ENCODE measurements at regions not wholly inside any gene's neighbourhood (a gene's known extent, or its start where the extent isn't known, plus 50 kb on each side); places are given as distances from the start of the nearest gene placed in this dataset.

- no peak for DNase-seq
Measured at GRCh38 chr1:115203287-115203686, 114.0 kb upstream of the TSPAN2 start.

GRCh38 chr1:115201598-115201997 lies 112.3 kb upstream of the TSPAN2 start:
- DNase-seq = no peak

DNA sequence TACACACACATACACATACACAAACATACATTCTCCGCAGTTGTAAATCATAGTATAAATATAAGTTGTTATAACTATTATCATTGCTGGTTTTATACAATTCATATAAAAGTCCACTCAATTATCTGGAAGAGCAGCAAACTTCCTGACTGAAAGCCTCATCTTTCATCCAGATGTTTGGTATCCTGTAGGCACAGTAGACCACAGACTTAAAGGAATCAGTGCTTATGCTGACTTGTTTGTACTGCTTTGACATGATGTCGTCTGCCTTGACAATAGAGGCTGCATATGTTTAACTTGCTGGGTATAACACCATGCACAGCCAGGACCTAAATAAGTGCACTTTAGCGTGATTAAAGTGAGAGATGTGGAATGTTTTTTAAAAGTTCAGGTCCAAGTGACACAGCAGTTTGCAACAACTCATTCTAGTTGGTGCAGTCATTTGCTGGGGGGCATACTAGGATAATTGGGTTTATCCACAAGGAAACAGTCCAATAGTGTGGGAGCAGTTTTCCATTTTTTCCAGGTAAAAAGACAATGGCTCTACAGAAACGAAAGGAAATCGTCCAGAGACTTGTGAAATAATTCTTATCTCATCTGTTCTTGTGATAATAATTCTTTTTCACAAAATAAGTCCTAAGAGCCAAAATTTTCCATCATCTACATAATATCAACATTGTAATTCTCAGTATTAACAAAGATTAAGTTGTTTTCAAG lies 110.3 kb upstream of the TSPAN2 start:
- no peak for DNase-seq

GRCh38 chr1:115198938-115199337 lies 109.6 kb upstream of the TSPAN2 start:
- DNase-seq = no peak

DNA sequence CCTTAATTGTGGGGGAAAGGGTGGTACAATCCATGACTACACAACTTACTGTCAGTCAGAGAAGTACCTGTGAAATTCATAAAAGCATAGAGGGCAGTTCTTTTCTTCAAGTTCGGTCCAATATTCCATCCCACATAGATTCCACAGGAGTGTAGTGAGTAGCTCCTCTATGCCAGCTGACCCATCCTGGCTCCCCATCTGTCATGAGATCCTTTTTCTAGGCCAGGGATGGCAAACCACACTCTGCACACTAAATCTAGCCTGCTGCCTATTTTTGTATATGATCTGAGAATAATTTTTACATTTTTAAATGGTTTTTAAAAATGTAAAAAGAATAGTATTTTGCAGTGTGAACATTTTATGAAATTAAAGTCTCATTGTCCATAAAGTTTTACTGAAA lies 107.0 kb upstream of the TSPAN2 start:
- DNase-seq = no peak

- no peak for DNase-seq
Measured at GRCh38 chr1:115194506-115194905, 105.2 kb upstream of the TSPAN2 start.

- no peak for DNase-seq
Measured at GRCh38 chr1:115193046-115193828, 103.9 kb upstream of the TSPAN2 start.

DNA sequence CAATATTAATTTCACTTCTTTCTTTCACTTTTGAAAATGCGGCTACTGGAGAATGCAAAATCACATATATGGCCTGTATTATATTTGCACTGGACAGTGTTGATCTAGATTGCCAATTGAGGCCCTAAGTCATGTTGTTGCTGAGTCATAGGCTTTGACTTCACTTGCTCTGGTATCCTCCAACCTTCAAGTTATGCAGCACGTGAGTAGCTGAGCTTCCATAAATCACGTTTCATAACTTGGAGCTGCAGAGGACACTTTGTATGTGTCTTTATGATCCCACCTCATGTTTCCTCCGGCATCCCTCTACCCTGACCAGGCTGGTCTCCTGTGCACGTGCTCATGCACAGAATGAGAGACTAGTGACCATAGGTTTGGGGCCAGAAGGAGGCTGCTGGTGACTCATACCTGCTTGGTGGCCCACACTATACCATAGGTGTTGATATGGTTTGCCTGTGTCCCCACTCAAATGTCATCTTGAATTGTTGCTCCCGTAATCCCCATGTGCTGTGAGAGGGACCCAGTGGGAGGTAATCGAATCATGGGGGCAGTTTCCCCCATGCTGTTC lies 103.0 kb upstream of the TSPAN2 start:
- no peak for DNase-seq

- DNase-seq = no peak
Measured at GRCh38 chr1:115191691-115192090, 102.4 kb upstream of the TSPAN2 start.

DNA sequence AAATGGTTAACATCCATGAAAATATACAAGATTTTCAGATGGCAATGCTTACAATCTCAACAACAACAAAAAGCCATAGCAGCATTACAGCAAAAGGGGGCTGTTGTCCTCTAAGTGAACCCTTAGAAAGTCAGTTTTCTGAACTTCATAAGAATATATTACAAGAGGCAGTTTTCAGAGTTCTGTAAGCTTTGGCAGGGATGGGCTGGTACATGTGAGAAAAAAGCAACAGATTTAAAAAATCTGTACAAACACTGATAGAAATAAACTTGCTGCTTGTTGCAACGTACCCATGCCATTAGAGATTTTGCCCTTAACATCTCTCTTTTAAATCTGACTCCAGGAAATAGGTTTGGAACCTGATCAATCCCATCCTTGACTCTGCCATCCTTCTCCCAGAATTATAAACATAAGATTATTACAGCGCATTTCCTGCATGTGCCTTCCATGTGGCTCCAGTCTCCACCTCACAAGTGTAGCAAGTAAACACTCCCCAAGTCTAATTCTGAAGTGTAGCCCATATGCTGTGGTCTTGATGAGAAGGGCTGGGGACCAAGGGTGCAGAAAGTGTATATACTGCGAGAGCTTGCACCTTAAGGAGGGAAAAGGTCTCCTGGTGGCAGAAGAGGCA lies 101.4 kb upstream of the TSPAN2 start:
- no peak for DNase-seq

DNA sequence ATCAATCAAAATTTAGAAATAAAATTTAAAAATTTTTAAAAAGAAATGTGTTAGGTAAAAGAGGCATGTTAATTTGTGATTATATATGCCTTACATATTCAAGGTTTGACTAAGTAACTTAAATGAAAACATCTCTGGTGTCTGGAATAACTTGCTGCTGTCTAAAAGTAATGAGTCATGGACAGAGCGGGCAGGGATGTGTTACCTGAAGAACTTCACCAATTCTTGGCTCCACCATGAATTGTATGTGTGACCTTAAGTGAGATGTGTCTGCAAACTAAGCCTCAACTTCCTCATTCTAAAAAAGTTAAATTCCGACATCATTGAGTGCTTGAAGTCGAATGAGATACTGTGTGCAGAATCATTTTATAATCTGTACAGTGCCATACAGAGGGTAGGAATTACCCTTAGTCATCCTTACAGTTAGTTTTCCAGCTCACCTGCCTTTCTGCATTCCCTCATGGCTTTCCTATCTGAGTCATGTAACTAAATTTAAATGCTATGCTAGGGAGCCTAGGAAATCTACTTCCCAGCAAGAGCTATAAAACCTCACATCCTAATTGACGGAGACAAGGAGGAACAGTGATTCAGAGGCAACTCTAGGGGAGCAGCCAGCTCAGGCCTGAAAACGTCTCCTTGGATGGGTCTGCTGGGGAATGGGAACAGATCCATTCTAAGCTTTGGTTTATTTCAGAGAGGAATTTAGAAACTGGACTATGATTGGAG lies 100.7 kb upstream of the TSPAN2 start:
- peak; percentile 91 for DNase-seq

DNA sequence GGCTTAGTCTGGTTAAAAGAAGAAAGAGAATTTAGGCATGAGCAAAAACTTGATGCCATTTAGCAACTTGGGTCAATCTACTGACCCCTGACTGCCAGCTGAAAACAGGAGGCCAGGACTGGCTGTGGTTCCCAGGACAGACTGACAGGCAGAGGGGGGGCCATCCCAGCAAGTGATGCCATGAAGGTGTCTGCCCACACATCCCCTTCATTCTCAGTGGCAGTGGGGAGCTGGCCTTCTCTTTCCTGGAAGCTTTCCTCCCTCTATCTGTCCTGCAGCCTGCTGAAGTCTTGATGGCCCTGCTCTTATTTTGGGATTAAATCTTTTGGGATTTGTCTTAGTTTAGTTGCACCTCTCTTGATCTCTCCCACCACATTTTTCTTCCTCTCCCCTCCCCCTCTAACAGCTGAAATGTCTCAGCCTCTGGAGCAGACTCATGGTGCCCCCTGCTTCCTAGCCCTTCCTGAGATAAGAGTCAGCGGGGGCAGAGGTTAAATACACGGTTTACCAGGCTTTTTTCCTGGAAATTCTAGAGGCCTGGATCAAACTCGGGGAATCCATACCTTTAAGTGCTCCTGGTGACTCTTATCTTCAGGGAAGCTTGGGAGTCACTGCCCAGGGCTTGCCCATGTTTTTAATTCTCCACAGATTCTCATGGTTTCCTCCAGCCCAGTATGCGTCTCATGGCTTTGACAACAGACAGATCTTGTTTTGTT lies 99.5 kb upstream of the TSPAN2 start:
- no peak for DNase-seq

DNA sequence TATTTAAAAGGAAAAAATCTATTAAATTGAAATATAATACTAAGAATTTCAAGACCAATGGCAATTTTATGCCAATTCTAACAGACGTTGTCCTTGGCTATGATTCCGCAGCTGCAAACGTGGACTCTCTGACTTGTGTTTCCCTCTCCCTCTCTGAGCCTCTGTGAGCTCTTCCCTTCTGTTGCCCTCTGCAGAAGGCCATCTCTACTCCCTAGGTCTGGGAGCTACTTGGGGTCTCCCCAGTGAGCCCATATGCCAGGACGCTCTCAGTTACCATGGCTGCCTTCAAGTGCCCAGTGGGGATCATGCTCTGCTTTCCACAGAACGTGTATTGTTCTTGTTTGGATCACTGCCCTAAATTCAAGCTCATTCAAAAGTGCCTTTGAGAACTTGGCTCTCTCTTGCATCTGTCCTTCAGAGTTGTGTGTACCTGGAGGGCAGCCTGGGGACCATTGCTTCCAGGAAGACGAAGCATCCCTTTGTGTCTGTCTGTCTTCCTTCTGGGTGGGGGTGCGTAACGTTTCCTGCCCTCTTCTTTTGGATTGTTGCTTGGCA lies 97.5 kb upstream of the TSPAN2 start:
- no peak for DNase-seq

DNA sequence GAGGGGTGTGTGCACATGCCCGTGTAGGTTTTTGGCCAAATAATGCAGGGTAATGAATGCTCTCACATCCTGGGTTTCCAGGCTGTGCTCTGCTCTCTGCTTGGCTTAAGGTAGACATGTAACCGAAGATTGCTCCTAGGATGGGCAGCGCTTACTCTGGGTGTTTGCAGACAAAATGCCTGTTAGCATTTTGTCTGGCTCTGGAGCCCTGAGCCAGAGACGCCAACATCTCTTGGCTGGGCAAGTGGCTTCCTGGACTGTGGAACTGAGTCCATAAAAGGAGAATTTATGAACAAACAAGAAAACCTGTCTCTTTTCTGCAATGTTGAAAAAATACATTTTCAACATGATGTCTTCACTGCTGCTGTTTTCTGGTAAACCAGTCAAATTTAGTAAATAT lies 96.0 kb upstream of the TSPAN2 start:
- DNase-seq = no peak

- DNase-seq = no peak
Measured at GRCh38 chr1:115184951-115185331, 95.6 kb upstream of the TSPAN2 start.

GRCh38 chr1:115184260-115184950 lies 95.1 kb upstream of the TSPAN2 start:
- DNase-seq = no peak

DNA sequence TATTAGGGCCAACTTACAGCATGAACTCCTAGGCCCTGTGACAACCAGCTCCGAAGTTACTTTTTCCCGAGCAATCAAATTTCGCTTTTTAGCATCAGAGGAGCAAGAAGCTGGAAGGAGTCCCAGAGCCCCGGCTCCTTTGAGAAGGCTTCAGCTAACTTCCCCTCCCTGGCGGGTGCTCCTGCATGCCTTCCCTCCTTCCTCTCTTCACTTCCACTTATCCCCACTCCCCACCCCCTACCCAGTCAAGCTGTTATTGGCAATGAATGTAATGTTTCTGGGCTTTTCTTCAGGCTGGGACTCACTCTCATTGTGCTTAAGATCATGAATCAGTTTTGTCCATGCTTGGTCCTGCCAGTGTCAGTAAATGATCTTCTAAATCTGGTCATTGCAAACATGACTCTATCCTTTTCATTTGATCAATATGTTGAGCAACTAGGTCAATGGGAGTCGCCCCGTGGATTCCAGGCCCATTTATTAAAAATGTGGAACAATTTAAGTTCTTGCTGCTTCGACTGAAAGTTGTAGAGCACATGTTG lies 94.5 kb upstream of the TSPAN2 start:
- DNase-seq = no peak

DNA sequence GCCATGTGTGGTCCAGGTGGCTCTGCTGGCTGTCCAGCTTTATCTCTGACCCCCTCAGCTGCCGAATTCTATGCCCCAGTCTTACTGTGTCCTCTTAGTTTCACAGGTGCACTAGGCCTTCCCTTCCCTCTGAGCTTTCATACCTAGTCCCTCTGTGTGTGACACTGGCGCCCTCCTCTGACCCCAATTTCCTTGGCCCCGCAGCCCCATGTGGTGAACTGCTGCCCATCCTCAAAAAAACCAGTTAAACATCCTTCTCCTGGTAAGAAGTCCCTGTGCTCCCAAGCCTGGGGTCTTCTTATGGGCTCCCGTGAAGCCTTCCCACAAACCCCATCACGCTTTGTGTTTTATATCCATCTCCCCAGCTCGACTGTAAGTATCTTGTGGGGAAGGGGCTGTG lies 93.9 kb upstream of the TSPAN2 start:
- no peak for DNase-seq

- no peak for DNase-seq
Measured at GRCh38 chr1:115182012-115182715, 92.9 kb upstream of the TSPAN2 start.

DNA sequence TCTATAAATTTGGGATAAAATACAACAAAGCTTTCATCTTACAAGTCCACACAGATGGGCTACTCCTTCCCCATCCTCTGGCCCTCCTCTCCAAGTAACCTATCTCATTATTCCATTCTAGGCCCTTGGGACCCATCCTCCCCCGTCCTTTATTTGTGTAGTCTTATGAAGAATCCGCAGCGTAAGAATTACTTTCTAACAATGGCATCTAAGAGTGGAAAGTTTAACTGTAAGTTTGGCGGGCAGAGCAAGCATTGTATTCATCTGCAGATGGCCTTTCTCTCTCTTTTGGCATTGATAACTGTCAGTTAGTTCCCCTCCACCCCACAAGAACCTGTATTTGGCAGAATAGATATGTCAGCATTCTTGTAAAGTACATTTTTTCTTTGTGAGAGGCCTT lies 91.9 kb upstream of the TSPAN2 start:
- DNase-seq = no peak
